Kidney tubule cell (primary cell): ENCODE measurements at regions not wholly inside any gene's neighbourhood (a gene's known extent, or its start where the extent isn't known, plus 50 kb on each side); places are given as distances from the start of the nearest gene placed in this dataset.
"Not testable (repeated sequence)": the region's sequence is repeated elsewhere in the genome, so short reads cannot be mapped to it uniquely, and the experiment has no call there.

Source experiments
- DNase-seq: peaks from one replicate; pipeline ENCODE4 v3.0.0-alpha.2; 2018; ENCODE audit warnings: low spot score

- peak; percentile 74 for DNase-seq
Measured at GRCh38 chr9:108444400-108445358, 411.1 kb downstream of the ACTL7B start.

DNA sequence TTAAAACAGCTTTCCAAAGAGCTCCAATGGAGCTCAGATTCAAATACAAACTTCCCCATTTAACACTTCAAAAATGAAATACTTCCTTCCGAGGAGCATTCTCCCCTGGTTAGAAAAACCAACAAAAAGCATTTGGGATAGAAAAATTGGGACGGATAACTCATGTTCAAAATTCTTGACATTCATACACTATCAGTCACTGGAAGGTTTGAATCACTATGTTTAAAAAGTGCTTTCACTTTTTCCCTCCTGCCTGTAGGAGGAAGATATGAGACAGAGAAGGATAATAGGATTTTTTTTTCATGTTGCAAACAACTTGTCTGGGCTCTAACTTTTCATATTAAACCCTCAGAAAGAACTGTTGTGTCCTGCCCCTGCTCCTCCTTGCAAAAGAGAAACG, 412.0 kb downstream of the ACTL7B start:
- peak; percentile 68 for DNase-seq

DNA sequence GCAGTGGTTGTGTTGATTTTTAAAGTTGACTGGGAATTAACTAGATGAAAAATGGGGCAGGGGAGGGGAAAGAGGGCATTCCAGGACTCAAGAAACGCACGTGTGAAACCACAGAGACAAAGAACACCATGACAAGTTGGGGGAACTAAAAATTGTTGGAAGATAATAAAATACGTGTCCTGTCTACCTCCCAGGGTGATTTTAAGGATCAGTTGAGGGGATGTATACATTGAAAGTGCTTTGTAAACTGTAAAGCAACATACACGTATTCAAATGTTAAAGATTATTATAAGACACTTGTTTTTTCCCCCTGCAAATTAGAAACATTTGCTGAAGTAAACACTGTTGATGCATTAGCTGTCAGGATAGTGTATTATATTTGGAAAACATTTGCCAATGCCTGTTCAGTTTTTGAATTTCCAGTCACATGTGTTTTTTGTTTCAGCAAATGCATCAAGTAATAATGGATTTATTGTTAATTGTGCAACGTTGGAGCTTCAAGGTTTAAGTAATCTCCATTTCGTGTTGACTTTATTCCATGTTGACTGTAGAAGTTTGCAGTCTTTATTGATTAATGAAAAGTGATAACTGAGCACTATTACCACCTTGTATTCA, 412.7 kb downstream of the ACTL7B start:
- DNase-seq: no peak

DNA sequence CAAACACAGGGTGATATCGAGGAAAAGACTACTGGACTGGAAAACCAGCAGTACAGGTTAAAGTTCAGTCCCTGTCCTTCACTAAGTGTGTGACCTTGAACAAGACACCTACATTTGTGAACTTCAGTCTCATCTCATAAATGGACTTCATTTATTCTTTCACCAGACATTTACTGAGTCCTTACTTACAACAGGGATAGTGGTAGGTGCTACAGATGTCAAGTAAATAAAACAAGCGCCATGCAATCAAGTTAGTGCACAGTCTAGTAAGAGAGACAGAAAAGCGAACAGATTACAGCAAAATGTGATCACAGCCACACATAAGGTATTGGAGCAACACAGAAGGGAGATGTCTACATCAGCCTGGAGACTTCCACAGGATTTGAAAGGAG, 413.2 kb downstream of the ACTL7B start:
- DNase-seq: no peak

- no peak for DNase-seq
Measured at GRCh38 chr9:108441726-108442125, 414.1 kb downstream of the ACTL7B start.

- no peak for DNase-seq
Measured at GRCh38 chr9:108441251-108441650, 414.5 kb downstream of the ACTL7B start.

GRCh38 chr9:108439947-108440346, 415.8 kb downstream of the ACTL7B start:
- DNase-seq: peak; percentile 56

DNA sequence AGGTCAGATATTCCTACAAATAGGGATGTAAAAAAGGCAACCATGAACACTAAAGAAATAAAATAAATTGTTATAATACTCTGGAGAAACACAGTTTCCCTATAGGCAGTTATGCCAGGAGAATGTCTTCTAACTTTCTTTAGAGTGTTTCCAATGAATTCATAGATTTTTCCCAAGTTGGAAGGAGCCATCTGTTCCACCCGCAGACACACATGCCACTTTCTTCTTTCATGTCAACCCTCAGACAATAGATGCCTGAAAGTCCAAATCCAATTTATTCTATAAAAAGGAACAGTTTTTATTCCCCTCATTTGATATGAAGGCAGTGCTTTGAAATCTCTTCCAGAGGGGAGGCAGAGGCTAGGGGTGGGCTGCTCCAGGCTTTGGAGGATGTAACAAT, 418.1 kb downstream of the ACTL7B start:
- no peak for DNase-seq

GRCh38 chr9:108436448-108436847, 419.3 kb downstream of the ACTL7B start:
- DNase-seq: no peak

DNA sequence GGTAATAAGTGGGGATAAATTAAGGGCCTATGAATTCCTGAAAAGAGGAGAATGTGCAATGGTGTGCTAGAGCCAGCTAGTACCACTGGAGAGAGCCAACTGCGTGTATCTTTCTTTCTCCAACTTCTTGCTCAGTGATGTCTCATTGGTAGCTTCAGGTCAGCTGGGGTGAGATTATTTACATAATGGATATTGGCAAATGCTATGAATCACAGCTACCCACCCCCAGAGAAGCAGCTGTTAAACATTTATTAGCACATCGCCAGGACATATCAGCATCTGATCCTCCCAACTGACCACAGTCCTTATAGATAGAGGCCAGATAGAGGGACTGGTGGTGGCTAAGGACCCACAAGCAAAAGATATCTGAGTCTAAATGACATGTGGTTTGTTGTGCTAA, 421.3 kb downstream of the ACTL7B start:
- DNase-seq: peak; percentile 14

GRCh38 chr9:108434036-108434435, 421.8 kb downstream of the ACTL7B start:
- no peak for DNase-seq

- DNase-seq: no peak
Measured at GRCh38 chr9:108430655-108431054, 425.1 kb downstream of the ACTL7B start.

GRCh38 chr9:108427751-108428150, 428.0 kb downstream of the ACTL7B start:
- no peak for DNase-seq

DNA sequence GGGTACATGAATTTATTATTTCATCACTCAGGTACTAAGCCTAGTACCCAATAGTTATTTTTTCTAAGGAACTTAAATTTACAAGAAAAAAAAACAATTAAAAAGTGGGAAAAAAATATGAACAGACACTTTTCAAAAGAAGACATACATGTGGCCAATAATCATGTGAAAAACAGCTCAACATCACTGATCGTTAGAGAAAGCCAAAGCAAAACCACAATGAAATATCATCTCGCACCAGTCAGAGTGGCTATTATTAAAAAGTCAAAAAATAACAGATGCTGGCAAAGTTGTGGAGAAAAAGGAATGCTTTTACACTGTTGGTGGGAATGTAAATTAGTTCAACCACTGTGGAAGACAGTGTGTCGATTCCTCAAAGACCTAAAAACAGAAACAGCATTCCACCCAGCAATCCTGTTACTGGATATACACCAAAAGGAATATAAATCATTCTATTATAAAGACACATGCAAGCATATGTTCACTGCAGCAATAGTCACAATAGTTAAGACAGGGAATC, 429.3 kb downstream of the ACTL7B start:
- not testable (repeated sequence) for DNase-seq

DNA sequence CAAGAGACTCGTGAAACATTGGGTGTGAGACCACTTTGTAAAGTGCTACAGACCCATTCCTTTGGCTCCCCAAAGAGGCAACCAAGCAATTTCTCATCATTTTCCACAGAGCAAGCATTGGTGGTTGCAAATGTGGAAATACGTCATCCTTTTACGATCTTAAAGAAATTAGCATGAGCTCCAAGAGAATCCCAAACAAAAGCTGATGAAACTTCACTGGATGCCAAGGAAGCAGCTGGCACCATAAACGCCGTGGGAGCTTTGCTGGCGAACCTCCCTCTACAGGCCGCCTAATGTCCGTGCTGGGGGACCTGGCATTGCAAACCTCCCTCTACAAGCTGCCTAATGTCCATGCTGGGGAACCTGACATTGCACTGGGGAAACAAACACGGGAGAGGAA, 432.4 kb downstream of the ACTL7B start:
- no peak for DNase-seq

DNA sequence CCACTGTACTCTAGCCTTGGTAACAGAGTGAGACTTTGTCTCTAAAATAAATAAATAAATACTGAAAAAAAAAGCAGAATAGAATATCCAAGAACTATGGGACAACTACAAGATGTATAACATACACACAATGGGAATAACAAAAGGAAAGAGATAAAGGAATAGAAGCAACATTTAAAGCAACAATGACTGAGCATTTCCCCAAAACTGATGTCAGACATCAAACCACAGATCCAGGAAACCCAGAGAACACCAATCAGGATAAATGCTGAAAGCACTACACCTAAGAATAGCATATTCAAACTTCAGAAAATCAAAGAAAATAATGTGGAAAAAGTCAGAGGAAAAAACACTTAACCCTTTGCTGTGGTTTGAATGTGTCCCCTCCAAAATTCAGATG, 436.4 kb downstream of the ACTL7B start:
- no peak for DNase-seq

DNA sequence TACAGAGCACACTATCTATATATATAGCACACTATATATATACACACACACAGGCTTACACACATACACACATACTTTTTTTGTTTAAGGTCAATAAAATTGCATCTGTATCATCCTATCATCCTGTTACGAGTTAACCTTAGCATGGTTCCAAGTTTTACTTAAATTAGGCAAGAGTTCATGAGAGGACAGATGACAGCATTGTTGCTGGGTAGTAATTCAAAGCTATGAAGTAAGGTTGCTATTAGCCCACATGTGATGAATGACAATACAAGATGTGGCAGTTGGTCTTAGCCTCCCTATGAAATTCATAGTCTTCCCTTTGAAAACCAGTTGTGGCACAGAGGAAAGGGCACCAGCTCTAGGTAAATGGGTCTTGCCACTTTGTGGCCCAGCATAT, 438.1 kb downstream of the ACTL7B start:
- DNase-seq: no peak

DNA sequence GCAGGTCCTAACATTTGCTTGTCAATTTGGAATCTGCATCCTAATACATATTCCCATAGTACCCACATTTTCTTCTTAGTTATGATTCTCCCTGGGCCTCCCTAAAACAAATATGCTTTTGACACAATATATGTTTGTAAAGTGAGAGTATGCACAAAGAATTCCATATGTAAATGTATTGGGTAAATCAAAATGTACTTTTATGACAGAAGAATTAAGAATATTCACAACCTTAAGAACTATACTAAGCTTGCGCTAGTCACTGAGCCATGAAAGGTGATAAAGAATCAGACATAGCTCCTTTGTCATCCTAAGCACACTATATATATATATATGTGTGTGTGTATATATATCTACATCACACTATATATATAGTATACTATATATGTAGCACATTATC, 438.5 kb downstream of the ACTL7B start:
- no peak for DNase-seq

GRCh38 chr9:108416324-108416723, 439.5 kb downstream of the ACTL7B start:
- DNase-seq: peak; percentile 34

GRCh38 chr9:108413809-108414208, 442.0 kb downstream of the ACTL7B start:
- no peak for DNase-seq

GRCh38 chr9:108412755-108413154, 443.0 kb downstream of the ACTL7B start:
- DNase-seq: peak; percentile 52

DNA sequence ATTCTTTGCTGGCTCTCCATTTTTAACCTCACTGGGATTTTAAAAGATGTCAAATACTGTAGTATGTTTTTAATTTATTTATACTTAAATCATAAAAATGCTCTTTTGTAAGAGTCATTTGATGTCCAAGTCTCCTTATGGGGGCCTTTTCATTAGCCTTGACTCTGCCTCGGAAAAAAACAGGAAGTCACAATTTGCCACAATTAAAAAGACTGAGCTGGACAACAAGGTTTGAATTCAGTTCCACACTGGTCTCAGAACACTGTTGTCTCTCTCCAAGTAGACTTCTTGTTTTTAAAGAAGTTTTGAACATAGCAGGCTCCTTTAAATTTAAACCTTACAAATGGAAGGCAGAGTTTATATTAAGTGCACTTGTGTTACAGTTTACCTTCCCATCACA, 444.2 kb downstream of the ACTL7B start:
- no peak for DNase-seq

GRCh38 chr9:108410161-108410560, 445.6 kb downstream of the ACTL7B start:
- no peak for DNase-seq
